GM12874 (cell line): ENCODE measurements at regions not wholly inside any gene's neighbourhood (a gene's known extent, or its start where the extent isn't known, plus 50 kb on each side); places are given as distances from the start of the nearest gene placed in this dataset.

Source experiments
- CTCF ChIP-seq: IDR thresholded peaks from 2 replicates; pipeline ENCODE4 v1.5.1; 2011; ENCODE audit warnings: low read depth, mild to moderate bottlenecking, control low read depth, low read length, moderate library complexity; ENCODE audit not compliant: insufficient read depth

GRCh38 chr13:108433976-108434755 lies 164.6 kb downstream of the TNFSF13B start:
- no peak for TF ChIP-seq CTCF

GRCh38 chr13:108435393-108436149 lies 166.1 kb downstream of the TNFSF13B start:
- TF ChIP-seq CTCF, result no peak

GRCh38 chr13:108437496-108437895 lies 168.0 kb downstream of the TNFSF13B start:
- no peak for TF ChIP-seq CTCF

- no peak for TF ChIP-seq CTCF
Observed at GRCh38 chr13:108439556-108439955, 170.0 kb downstream of the TNFSF13B start.

GRCh38 chr13:108444448-108444847 lies 174.9 kb downstream of the TNFSF13B start:
- no peak for TF ChIP-seq CTCF

- TF ChIP-seq CTCF, result no peak
Observed at GRCh38 chr13:108448891-108449290, 179.4 kb downstream of the TNFSF13B start.

- TF ChIP-seq CTCF, result no peak
Observed at GRCh38 chr13:108451121-108451520, 178.3 kb upstream of the MYO16 start.
